ENCODE measurements at regions not wholly inside any gene's neighbourhood (a gene's known extent, or its start where the extent isn't known, plus 50 kb on each side); places are given as distances from the start of the nearest gene placed in this dataset.

DNA sequence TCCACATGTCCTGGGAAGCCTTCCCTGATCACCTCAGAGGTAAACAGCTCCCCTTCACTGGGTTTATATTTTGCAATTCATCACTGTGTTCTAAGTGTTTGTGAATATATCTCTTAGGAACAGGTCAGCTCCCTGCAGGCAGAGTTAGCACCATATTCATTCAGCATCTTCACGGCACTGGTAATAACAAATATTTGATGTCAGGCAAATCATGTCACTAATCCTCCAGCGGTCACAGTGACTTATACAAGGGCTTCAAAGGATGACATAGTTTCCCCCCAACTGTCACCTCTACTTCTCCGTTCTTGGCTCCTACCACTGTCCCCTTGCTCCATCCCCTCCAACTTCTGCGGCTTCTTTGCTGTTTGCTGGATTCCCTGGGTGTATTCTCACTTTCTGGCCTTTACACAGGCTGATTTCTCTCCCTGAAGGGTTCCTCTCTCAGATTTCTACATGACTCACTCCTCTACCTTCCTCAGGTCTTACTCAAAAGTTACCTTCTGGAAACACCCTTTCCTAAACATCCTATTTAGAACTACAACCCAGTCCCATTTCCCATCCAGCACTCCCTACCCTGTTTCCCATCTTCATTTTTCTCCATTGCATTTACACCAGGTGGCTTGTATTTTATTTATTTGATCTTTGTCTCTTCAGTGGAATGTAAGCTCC lies 66.6 kb downstream of the NHLRC1 start:
- TF ChIP-seq POLR2A (IDR thresholded peaks at IDR 0.05) (no peak), CTCF (IDR thresholded peaks at IDR 0.05) (no peak)

All from lower leg skin (tissue), 3 donors.